HG02571 (cell line): ENCODE measurements at regions not wholly inside any gene's neighbourhood (a gene's known extent, or its start where the extent isn't known, plus 50 kb on each side); places are given as distances from the start of the nearest gene placed in this dataset.

Experiments used
- ATAC-seq: cut with Tn5 transposase; IDR thresholded peaks from one replicate; pipeline ENCODE4 v1.9.1; 2021; ENCODE audit warnings: mild to moderate bottlenecking, moderate library complexity; ENCODE audit not compliant: unreplicated experiment

DNA sequence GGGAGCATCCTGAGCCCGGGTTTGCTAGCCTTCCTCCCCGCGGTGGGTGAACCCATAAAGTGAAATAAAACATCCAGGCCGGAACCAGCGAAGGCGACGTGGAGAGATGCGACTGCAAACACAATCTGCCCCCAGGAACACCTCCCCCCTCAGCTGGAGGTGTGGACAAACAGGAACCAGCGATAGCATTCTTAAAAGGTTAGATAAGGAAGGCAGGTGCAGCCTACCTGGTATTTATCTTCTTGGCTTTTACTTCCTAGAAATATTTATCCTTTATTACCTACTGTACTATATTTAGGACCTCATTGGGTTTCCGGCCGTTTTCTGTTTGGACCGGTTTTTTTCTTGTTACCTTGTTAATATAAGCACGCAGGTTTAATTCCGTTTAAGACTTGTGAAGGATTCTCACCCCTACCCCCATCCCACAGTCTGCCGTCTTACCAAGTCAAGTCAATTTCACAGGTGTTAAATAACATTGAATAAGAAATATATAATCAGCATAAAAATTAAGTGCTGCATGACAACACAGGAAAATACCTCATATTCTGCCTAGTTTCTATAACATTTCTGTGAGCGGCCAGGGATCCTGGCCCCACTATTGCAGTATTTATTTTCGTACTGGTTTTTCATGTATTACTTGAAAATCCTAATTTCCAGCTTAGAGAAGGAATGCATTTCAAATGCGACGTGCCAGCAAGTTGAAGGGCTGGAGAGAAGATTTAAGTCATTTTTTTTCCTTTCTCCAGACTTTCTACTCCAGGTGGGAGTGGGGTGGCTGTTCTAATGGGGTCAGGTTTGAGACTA is 224.0 kb upstream of the ID2 start:
- ATAC-seq, result no peak

DNA sequence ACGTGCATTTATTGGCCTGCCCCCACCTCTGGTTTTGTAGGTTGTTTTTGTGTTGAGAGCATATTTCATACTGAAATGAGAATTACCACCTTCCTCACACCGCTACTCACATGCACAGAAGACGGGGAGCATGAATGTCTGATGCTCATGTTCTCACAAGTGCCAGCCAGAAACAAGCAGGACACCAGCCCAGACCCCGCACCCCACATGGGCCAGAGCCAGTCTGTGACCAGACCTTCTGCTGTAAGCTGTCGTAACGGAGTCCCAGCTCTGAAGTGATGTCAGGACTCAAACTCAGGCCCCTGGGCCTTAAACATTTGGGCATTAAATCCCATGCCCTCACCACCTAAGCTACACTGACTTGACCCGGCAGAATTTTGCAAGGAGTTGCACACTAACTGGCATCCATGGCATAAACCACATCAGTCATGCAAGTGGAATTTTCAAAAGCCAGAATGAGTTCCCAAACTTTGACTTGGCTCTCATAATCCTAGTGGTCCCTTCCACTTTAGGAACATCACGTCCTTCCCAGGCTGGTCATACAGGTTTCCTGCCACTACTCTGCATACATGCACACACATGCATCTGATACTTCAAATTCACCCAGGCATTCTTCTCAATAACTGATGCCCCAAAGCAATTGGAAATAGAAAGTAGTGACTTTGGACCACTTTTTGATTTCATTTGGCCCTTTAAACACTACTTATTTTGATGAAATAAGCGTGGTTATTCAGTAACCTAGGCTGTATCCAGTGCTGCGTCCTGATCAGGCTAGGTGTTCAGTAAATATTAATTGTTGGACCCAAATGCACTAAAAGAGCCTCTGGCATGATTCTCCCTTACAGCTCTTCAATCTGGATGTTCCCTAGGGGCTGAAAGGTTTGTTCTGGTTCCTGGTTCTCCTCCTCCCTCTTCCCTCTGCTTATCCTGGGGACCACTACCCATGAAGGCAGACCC is 223.1 kb upstream of the ID2 start:
- ATAC-seq, result no peak

DNA sequence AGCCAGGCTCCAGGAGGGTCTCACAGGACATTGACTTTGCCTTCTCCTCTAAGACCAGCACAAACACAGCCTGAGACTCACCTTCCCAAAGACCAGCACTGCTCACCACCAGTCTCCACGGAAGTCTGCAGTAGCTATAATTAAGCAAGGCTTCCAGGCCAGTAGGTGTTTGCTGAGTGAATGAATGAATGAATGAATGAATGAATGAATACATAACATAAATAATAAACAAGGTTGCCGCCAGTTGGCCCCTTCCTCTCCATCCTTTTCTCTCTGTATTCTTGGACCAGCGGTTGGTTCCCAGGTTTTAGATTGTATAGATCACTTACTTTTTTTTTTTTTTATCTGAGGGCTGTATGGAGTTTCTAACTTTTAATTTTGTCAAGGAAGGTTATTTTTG is 222.4 kb upstream of the ID2 start:
- no peak for ATAC-seq

DNA sequence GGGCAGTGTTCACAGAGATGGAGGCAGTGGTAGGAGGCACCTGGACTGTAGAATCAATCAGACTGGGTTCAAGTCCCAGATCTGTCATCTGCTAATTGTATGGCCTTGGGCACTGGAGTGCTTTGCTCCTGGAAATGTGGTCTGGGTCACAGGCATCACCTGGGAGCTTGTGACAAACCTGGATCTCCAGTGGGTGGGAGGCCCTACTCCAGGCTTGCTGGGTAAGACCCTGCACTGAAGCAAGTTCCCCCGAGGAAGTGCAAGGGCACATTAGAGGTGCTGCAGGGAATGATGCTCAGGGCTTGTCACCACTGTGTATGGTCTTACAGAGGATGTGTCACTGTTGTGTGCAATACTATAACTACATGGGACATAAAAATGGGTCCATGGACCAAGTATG is 220.5 kb upstream of the ID2 start:
- ATAC-seq, result no peak

DNA sequence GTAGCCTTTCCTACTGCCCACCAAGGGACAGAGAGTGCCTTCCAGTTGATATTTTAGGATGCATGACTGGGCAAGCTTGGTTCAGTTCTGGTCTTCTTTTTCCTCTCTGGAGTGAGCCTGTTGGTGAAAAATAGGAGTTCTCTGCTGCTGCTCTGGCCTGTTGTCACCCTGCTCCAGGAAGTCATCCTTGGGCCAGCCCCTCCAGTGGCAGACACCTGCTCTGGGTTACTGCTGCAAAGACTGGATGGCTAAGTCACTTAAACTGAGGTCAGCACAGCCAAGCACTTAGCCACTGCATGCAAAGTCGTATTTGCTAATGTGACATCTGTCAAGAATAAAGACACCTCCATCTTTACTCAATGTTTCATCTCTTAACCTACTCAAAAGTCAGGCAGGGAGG is 219.6 kb upstream of the ID2 start:
- ATAC-seq, result no peak

DNA sequence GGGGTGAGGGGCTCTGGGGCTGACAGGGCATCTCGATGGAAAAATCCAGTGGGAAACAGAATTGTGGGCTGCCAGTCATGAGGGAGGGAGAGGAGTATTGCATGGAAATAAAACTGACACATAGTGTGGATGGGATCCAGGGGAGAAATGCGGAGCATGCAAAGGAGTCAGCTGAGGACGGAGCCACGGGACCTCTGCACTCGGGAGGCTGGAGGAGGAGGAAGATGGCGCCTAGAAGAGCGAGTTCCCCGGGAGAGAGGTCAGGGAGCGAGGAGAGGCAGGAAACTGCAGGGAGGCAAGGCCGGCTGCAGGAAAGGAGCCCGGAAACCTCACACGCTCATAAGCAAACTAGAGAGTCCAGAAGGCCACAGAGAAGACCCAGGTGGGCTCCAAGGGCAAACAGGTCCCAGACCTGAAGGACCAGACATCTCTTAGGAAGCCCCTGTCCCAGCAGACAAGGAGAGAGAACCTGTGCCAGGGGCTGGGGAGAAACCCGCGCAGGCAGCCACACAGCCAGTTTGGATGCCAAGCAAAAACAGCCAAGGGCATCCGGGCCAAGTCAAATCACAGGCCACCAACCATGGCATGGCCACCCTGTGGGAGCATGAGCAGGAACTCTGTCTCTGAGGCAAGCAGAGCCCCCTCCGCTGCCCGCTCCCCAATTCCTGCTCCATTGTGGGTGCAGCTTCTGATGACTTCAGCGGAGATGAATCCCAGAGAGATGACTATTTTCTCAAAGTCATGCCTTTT is 218.8 kb upstream of the ID2 start:
- no peak for ATAC-seq

DNA sequence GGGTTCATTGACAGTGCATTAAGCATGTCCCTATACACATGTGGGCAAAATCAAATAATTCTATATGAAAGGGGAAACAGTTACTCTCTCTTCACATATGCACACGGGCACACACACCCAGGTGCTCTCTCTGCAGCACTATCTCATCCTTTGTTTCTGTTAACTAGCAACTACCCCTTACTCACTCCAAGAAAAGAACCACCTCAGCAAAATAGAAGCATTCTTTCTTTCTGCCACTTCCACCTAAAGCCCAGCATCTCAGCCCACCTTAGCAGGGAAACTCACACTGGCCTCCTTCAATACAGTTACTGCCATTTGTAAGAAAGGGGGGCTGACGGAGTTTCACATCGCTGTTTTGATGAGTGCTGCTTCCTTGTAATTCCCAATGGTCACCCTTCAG is 216.3 kb upstream of the ID2 start:
- ATAC-seq, result no peak

DNA sequence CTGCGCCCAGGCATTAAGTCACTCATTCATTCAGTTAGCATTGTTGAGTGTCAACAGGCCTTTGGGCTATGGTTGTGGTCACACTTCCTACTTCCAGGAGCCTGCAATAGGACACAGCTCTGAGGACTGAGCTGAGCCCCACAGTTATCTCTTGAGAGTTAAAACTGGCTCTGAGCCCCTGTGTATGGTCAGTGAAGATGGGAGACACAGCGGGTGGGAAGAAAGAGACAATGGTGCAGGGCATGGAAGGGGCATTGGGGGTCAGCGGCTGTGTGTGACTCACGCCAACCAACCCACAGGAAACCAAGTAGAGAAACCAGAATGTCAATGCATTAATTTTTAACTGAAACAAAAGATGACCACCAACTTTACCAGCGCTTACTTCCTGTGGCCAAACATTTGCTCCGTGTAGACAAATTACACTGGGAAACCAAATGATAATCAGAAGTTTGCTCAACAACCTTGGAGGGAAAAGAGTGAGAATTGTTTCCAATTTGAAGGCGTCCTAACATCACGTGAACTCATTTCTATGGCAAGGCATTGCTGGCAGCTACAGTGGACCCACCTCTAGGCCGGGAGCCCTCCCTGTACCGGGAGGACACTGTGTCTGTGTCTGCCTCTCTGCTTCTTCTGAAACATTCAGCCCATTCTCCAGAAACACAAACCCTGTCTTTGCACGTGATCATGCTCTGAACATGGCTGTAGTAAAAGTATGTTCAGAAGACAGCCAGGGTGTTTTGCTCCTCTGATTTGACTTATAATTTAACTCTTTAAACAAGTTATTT is 212.0 kb upstream of the ID2 start:
- ATAC-seq, result no peak

DNA sequence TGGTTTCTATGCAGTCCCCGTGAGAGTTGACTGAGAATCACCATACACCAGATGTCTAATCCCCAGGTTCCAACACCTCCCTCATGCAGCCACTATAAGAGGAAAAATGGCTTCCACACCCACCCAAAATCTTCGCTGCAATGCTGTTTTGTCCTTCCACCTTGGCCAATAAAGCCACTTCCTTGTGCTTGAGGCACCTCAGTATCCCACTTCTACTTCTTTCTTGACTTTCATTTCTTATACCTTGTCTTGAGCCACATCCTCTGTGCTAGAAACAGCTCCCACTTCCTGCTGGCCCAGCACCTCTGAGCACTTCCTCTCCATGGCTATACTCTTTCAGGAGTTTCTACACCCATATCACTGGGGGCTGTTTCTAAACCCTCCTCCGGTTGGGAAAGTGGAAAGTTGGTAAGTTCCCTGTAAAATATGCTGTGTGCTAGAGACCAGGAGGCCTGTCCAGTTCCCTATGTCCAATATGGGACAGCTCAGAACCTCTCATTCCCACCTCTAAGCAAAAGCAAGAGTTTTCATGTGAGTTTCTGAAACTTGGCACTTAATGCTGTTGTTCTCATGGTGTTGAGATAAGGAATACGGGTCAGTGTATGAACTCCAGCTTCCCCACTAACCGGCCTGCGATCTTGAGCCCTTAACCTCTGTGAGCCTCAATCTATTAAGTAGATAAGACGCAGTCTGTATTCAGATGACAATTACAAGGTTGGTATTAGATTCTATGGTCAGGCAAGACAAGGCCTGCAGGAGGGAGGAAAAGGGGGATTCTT is 209.1 kb upstream of the ID2 start:
- no peak for ATAC-seq

DNA sequence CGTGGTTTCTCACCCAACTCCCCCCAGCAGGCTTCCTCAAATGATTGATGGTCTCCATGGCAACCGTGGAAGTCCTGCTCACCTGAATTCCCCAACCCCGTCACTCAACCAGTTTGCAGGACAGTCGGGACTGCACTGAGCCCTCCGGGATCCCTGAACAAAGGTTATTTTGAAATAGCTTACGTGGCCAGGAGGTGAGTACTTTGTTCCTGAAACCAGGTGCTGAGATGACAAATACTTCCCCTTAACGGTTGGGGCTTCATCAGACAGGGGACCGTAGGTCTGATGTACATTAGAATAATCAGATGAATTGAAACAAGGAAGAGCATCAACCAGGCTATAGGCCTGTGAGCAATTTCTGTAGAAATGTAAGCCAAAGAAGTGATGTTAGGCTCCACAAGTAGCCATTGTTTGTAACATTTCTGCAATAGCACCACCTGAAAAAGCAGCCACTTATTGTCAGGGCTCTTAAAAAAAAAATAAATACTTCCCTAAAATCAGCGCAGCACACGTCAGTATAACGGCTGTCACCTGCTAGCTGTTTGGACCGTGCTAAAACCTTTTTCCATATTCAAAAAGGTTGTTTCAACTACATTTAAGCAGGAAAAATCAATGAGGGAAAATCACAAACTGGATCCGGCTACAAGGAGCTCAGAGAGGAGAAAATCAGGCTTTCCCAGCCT is 206.4 kb upstream of the ID2 start:
- no peak for ATAC-seq

DNA sequence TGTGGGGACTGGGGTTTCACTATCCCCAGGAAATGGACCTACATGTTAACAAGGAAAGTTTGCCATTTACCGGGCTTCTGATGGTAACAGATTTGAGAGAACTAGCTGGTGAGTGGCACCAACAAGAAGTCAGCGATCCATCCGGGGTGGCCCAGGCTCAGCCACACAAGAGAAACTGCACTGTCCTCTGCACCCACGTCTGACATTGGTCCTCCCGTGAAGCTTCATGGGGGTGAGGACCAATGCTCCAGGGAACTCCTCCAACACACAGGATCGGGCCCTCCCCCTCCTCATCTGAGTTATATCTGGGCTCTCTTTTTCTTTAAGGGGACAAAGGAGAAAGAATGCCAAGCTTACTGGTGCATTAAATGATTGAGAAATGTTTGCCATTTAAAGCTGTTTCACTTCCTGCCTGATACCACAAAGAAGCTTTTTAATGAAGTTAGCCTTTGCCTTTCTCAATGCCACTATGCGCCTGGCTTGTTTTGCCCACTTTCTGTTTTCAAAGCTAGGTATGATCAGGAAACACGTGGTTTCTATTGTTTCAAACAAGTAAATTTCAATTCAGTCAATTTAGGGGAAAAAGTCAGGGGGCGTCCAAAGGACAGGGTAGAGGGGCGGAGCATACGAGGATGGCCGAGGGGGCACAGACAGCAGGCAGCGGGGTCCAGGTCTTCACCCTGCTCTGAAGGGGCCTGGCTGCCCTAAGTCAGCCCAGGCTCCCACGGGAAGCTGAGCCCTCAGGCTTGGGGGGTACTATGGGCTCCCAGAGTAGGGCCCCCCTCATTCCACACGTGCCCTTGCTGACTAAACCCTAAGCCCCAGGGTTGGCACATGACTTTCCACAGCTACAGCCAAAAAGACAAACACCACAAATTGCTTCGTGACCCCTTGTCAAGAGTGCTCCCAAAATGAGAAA is 204.0 kb upstream of the ID2 start:
- peak; percentile 56 for ATAC-seq

DNA sequence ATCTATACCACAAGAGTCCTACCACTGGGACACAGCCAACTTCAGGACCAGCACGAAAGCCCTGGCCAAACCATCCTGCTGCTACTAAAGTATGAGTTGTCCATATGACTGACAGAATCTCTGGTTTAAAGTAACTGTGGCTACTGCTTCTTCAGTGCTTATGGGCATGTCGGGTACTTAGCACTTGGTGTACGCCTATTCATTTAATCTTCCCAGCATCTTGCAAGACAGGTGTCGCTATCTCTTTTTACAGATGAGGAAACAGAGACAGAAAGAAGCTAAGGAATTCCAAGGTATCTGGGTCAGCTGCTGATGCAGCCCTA is 203.4 kb upstream of the ID2 start:
- ATAC-seq, result no peak

DNA sequence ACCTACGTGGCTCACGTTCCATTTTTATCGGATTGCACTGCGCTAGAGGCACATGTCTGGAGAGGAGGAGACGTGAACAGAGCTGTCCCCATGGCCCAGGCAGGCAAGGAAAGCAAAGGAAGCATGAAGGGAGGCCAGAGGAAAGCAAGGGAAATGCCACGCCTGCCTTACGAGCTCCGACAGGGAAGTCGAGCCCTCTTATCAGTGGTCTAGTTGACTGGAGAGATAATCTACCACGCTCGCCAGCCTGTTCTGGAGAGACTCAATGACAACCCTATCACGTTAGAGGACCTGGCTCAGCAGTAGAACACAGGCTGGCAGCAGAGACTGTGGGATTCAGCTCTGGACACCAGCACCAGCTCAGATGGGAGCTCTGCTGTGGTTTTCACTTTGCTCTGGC is 202.6 kb upstream of the ID2 start:
- no peak for ATAC-seq

DNA sequence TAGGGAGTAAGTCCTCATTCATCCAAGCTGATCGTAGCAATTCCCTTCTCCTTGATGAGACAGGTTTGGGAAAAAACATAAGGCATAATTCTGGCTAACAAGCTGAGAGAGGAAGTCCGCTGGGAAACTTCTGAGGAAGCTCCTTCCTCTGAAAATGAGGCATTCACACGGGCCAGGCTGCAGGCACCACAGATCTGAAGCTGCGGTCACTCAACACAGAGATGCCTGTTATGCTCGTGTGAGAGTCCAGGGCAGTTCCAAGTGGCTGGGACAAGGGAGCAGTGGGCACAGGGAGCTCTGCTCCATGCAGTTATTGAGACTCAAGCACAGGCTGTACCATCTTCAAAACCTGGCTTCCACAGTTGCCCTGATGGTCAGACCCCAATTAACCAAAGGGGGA is 200.9 kb upstream of the ID2 start:
- no peak for ATAC-seq

DNA sequence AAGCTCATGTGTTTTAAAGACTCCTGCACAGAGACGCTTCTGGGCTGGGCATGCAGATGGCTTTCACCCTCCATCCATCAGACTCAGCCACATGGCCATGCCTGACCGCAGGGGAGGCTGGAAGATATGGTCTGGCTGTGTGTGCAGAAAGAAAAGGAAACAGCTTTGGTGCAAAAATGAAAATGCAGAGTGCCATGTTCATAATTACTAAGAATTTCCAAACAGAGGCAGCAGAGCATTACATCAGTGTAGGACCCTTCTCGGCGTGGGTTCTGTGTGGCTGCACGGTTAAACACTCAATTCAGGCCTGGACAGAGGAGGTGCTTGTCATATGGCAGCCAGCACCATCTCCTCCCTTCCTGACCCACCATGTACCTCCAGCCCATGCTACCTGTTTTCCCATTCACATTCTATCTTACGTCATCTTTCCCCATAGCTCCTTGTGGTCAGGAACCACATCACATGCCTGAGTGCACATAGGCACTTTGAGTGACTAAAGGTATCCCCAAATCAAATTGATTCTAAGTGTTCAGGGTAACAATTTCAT is 200.3 kb upstream of the ID2 start:
- peak; percentile 38 for ATAC-seq

DNA sequence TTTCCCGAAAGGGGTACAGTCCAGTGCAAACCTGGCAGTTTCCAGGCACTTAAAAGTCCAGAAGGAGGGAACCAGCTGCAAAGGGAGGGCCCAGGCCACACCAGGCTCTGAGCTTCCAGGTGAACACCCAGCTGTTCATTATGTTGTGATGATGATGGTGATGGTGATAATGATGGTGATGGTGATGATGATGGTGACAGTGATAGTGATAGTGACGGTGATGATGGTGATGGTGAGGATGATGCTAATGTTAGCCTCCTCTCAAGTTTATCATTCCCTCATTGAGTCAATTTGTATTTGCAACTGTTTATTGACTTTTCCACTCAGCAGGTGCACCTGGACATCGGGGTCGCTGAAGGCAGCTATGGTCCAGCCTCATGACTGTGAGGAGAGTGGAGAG is 199.4 kb upstream of the ID2 start:
- ATAC-seq, result no peak

DNA sequence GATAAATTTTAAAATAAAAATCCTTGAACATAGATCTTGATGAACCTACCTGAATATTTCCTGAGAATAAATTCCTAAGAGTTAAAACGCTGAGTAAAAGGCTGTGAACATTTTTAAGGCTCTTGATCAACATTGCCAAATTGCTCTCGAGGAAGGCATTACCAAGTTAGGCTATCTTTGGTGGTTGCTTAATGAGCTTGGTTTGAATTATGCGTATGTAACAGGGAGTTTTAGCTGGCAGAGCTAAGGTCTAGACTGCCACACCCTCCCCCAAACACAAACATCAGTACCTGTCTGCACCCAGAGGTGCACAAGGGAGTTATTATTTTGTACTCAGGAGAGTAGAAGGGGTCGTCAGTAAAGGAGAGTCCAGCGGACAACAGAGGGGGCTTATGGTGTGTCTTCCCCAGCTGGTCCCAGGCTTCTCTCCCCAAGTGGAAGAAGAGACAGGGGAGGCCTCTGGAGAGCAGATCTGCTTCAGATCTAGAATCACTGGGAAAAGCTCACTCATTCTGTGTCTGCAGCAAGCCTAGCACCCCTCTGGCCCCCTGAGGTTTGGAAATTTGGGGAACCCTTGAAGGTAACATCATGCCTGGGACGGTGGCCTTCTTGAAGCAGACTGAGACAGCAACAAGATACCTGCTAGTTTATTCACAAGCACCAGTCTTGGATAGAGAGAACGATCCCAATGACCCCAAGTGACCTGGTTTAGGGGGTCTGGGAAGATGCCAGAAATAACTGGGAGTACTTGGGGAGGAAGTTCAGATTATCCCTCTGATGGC is 197.2 kb upstream of the ID2 start:
- ATAC-seq, result no peak
